Erythroblast (primary cell): ENCODE measurements at regions not wholly inside any gene's neighbourhood (a gene's known extent, or its start where the extent isn't known, plus 50 kb on each side); places are given as distances from the start of the nearest gene placed in this dataset.

Source experiments
- GATA1 ChIP-seq: IDR thresholded peaks from 2 replicates; pipeline ENCODE4 v1.6.1; 2011; ENCODE audit warnings: low read depth, mild to moderate bottlenecking, control low read depth, low read length, moderate library complexity
- POLR2A ChIP-seq: IDR thresholded peaks from 2 replicates; pipeline ENCODE4 v1.6.1; 2011; ENCODE audit warnings: mild to moderate bottlenecking, low read length

- TF ChIP-seq POLR2A (no peak), GATA1 (no peak)
These were observed 250.0 kb upstream of the TNC start for GRCh38 chr9:115367780-115368525.
